GM06990 (cell line): ENCODE measurements at regions not wholly inside any gene's neighbourhood (a gene's known extent, or its start where the extent isn't known, plus 50 kb on each side); places are given as distances from the start of the nearest gene placed in this dataset.

Source experiments
- DNase-seq: peaks from one replicate; pipeline ENCODE4 v3.0.0-alpha.2; 2011; ENCODE audit not compliant: insufficient read length; ENCODE audit errors: extremely low read depth
- H3K27me3 ChIP-seq: replicated peaks from 2 replicates; pipeline ENCODE4 v1.6.0; 2011; ENCODE audit warnings: low read length; ENCODE audit not compliant: control insufficient read depth, insufficient read depth
- H3K36me3 ChIP-seq: 2 replicates; pipeline ENCODE4 v1.5.1; 2011; ENCODE audit warnings: low read length; ENCODE audit not compliant: control insufficient read depth, insufficient read depth
- H3K4me3 ChIP-seq: replicated peaks from 2 replicates; pipeline ENCODE4 v1.5.1; 2011; ENCODE audit warnings: low read depth, mild to moderate bottlenecking, control low read depth, low read length
- TF ChIP-seq, protein P1 (sequence below): IDR thresholded peaks from 2 replicates; pipeline ENCODE4 v1.5.1; 2011; ENCODE audit warnings: low read length, control low read depth, mild to moderate bottlenecking, inconsistent platforms; ENCODE audit not compliant: insufficient read depth, poor library complexity, severe bottlenecking

DNA sequence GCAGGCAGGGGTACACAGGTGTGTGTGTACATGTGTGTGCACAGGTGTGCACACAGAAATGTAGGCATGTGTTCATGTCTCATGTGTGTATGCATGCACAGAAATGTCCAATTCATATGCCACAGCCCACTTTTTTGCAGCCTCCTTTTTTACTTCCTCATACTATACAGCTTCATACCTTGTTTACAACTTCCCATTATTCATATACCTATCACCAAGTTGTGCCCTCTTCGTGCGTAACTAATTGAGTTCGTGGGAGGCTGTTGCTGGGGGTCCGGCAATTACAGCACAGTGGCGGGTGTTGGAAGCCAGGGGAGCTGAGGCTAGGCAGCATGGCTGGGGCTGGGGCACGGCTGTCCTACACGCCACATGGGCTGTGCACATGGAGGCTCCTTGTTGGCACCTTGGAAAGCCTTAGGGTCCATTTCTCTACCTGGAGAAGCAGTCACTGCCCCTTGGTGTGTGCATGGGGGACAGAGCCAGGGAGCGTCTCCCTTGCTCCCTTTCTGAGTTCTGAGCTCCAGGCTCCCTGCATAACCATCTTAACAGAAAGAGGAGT, 266.7 kb downstream of the ENGASE start:
- Histone ChIP-seq H3K36me3 (no peaks in the 10 kb centered on the region), H3K27me3 (no peaks in the 10 kb centered on the region), H3K4me3 (no peak overlapping the region)
- TF ChIP-seq, protein P1, sequence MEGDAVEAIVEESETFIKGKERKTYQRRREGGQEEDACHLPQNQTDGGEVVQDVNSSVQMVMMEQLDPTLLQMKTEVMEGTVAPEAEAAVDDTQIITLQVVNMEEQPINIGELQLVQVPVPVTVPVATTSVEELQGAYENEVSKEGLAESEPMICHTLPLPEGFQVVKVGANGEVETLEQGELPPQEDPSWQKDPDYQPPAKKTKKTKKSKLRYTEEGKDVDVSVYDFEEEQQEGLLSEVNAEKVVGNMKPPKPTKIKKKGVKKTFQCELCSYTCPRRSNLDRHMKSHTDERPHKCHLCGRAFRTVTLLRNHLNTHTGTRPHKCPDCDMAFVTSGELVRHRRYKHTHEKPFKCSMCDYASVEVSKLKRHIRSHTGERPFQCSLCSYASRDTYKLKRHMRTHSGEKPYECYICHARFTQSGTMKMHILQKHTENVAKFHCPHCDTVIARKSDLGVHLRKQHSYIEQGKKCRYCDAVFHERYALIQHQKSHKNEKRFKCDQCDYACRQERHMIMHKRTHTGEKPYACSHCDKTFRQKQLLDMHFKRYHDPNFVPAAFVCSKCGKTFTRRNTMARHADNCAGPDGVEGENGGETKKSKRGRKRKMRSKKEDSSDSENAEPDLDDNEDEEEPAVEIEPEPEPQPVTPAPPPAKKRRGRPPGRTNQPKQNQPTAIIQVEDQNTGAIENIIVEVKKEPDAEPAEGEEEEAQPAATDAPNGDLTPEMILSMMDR: no peak
- DNase-seq: no peak

DNA sequence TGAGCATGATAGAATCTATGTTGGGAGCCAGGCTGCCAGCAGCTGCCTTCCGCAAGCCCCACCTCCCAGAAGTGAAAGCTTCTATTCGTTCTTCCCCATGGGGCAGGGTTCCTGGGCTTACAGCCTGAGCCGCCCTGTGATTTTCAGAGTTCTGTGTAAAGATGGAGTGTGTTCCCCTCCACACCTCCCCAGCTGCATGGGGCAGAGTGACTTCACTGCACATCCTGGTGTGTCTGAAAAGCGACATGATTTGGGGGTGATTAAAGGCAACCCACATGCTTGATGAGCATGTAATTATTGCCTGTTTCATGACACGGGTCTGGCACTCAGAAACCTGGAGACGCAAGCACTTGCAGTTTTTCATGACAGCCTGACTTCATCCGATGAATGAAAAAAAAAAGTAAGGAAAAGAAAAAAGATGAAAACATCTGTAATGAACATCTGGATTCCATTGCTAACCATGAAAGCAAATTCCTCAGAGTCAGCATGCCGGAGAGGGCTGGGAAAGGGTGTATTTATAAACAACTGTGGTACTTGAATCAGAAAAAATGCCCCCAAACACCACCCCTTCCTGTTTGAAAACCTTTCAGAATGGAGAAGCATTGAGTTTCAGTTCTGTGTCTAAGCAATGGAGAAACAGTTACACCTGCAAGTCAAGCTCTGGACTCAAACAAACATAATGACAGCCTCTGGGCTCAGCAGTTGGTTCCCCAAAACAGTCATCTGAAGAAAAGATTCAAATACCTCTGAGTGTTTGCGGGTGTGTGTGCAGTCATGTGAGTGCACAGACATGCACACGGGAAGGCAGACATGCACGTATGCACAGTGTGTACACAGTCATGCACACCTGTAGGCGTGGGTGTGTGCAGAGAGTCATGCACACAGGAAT, 266.0 kb downstream of the ENGASE start:
- DNase-seq: peak; percentile 75
- TF ChIP-seq, protein P1: no peak
- H3K4me3 ChIP-seq: peak overlapping the region; percentile 56
- no peaks in the 10 kb centered on the region for H3K27me3 ChIP-seq
- no peaks in the 10 kb centered on the region for H3K36me3 ChIP-seq

DNA sequence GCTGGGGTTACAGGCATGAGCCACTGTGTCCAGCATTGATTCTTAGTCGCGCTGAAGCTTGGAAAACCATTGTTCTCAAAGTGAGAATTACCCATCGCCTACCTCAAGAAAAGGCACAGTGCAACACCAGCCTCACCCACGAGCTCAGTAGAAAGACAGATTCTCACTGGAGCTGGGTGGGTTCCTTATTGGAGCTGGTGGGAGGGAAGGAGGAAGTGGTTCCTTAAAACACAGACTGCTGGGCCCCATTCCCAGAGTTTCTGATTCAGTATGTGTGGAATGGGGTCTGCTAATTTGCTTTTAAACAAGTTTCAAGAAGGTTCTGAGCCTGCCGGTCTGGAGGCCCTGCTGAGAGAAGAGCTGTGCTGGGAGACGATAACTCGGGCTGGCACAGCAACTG, 264.7 kb downstream of the ENGASE start:
- no peaks in the 10 kb centered on the region for H3K27me3 ChIP-seq
- no peak overlapping the region for H3K4me3 ChIP-seq
- TF ChIP-seq, protein P1: no peak
- H3K36me3 ChIP-seq: no peaks in the 10 kb centered on the region
- DNase-seq: no peak

DNA sequence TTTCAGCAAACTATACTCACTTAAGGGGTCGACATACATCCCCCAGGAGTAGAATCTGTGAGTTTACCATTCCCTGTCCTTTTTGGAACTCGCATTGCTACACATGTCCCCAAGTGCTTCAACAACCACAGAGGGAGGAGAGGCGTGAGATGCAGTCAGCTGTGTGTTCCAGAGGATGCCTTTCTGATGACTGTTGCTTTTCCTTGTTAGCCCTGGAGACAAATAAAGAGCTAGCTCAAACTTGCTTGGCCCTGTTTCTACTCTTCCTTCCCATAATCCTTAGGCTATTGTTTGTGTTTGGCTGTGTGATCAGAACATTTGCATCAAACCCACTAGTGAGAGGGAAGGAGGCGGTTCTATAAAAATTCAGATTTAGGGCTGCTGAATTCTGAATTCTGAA, 264.0 kb downstream of the ENGASE start:
- TF ChIP-seq, protein P1: no peak
- H3K36me3 ChIP-seq: no peaks in the 10 kb centered on the region
- no peak for DNase-seq
- no peak overlapping the region for H3K4me3 ChIP-seq
- no peaks in the 10 kb centered on the region for H3K27me3 ChIP-seq

DNA sequence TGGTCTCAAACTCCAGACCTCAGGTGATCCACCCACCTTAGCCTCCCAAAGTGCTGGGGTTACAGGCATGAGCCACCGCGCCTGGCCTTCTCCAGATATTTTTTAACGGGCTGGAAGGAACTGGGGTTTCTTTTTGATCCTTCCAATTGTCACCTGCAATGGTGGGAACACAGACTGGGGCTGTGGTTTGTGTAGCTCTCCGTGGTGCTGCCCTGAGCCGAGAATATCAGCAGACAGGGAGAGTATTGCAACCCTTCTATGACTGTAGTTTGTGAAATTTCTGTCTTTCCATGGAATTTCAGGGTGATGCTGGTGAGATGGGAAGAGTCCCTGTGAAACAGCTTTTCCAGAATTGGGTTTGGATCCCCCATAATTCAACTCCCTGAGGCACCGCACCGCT, 263.5 kb downstream of the ENGASE start:
- Histone ChIP-seq H3K27me3 (no peaks in the 10 kb centered on the region), H3K4me3 (no peak overlapping the region), H3K36me3 (no peaks in the 10 kb centered on the region)
- no peak for DNase-seq
- TF ChIP-seq, protein P1: no peak
